HG03095 (cell line): ENCODE measurements at regions not wholly inside any gene's neighbourhood (a gene's known extent, or its start where the extent isn't known, plus 50 kb on each side); places are given as distances from the start of the nearest gene placed in this dataset.
A peak's percentile ranks its signal among the peaks of the same experiment; 100 is the strongest.

ENCODE experiments used
- ATAC-seq: cut with Tn5 transposase; IDR thresholded peaks from one replicate; pipeline ENCODE4 v1.9.1; 2021; ENCODE audit warnings: moderate library complexity; ENCODE audit not compliant: unreplicated experiment

- no peak for ATAC-seq
These were observed 210.8 kb downstream of the HNMT start for GRCh38 chr2:138175066-138175465.

- ATAC-seq: no peak
These were observed 212.7 kb downstream of the HNMT start for GRCh38 chr2:138176862-138177439.

GRCh38 chr2:138177693-138178092 lies 213.4 kb downstream of the HNMT start:
- ATAC-seq: no peak

- ATAC-seq: no peak
These were observed 216.6 kb downstream of the HNMT start for GRCh38 chr2:138180692-138181386.

- no peak for ATAC-seq
These were observed 218.1 kb downstream of the HNMT start for GRCh38 chr2:138182250-138182936.

- no peak for ATAC-seq
These were observed 218.7 kb downstream of the HNMT start for GRCh38 chr2:138182937-138183312.

GRCh38 chr2:138183705-138184104 lies 219.4 kb downstream of the HNMT start:
- ATAC-seq: no peak

- ATAC-seq: no peak
These were observed 220.2 kb downstream of the HNMT start for GRCh38 chr2:138184428-138184827.

GRCh38 chr2:138185827-138186226 lies 221.6 kb downstream of the HNMT start:
- ATAC-seq: no peak

- ATAC-seq: no peak
These were observed 222.9 kb downstream of the HNMT start for GRCh38 chr2:138187221-138187620.

GRCh38 chr2:138190999-138191398 lies 226.7 kb downstream of the HNMT start:
- no peak for ATAC-seq

- ATAC-seq: no peak
These were observed 229.3 kb downstream of the HNMT start for GRCh38 chr2:138193416-138194213.

- ATAC-seq: no peak
These were observed 237.0 kb downstream of the HNMT start for GRCh38 chr2:138201286-138201685.

- no peak for ATAC-seq
These were observed 238.5 kb downstream of the HNMT start for GRCh38 chr2:138202762-138203161.

- no peak for ATAC-seq
These were observed 241.0 kb downstream of the HNMT start for GRCh38 chr2:138205281-138205680.

- no peak for ATAC-seq
These were observed 243.0 kb downstream of the HNMT start for GRCh38 chr2:138207074-138207930.

- no peak for ATAC-seq
These were observed 244.7 kb downstream of the HNMT start for GRCh38 chr2:138209009-138209408.

- ATAC-seq: no peak
These were observed 246.2 kb downstream of the HNMT start for GRCh38 chr2:138210487-138210886.

- no peak for ATAC-seq
These were observed 248.2 kb downstream of the HNMT start for GRCh38 chr2:138212434-138212833.

GRCh38 chr2:138213084-138213483 lies 248.8 kb downstream of the HNMT start:
- ATAC-seq: peak; percentile 62

- ATAC-seq: no peak
These were observed 249.4 kb downstream of the HNMT start for GRCh38 chr2:138213624-138214023.
